ENCODE measurements at regions not wholly inside any gene's neighbourhood (a gene's known extent, or its start where the extent isn't known, plus 50 kb on each side); places are given as distances from the start of the nearest gene placed in this dataset.

GRCh38 chr5:67978171-67978570 is 237.4 kb upstream of the PIK3R1 start:
- DNase-seq, result peak in 2 of 4 experiments; percentile 21 to 32

GRCh38 chr5:67976891-67977601 is 238.5 kb upstream of the PIK3R1 start:
- DNase-seq, result peak; percentile 20 to 81 (median 48)

- peak in 1 of 4 experiments; percentile 12 for DNase-seq
Measured at GRCh38 chr5:67976181-67976580, 239.4 kb upstream of the PIK3R1 start.

- DNase-seq, result no peak
Measured at GRCh38 chr5:67974471-67974870, 241.1 kb upstream of the PIK3R1 start.

GRCh38 chr5:67974054-67974453 is 241.5 kb upstream of the PIK3R1 start:
- no peak for DNase-seq

- DNase-seq, result peak; percentile 42 to 74 (median 54)
Measured at GRCh38 chr5:67971971-67972821, 243.4 kb upstream of the PIK3R1 start.

GRCh38 chr5:67971223-67971830 is 244.2 kb upstream of the PIK3R1 start:
- DNase-seq, result peak; percentile 39 to 80 (median 59)

GRCh38 chr5:67969631-67970030 is 245.9 kb upstream of the PIK3R1 start:
- DNase-seq, result no peak

- DNase-seq, result no peak
Measured at GRCh38 chr5:67969176-67969575, 246.4 kb upstream of the PIK3R1 start.

GRCh38 chr5:67966712-67967111 is 248.8 kb upstream of the PIK3R1 start:
- DNase-seq, result no peak

- DNase-seq, result no peak
Measured at GRCh38 chr5:67964619-67965018, 250.9 kb upstream of the PIK3R1 start.

- DNase-seq, result no peak
Measured at GRCh38 chr5:67963789-67964519, 251.6 kb upstream of the PIK3R1 start.

- DNase-seq, result no peak
Measured at GRCh38 chr5:67960939-67961338, 254.6 kb upstream of the PIK3R1 start.

- DNase-seq, result peak in 3 of 4 experiments; percentile 35 to 44 (median 35)
Measured at GRCh38 chr5:67957374-67957773, 258.2 kb upstream of the PIK3R1 start.

GRCh38 chr5:67954351-67954750 is 261.2 kb upstream of the PIK3R1 start:
- no peak for DNase-seq

GRCh38 chr5:67942421-67942820 is 273.1 kb upstream of the PIK3R1 start:
- DNase-seq, result no peak

- no peak for DNase-seq
Measured at GRCh38 chr5:67941614-67942401, 273.7 kb upstream of the PIK3R1 start.

- peak; percentile 52 to 83 (median 68) for DNase-seq
Measured at GRCh38 chr5:67935908-67936566, 279.5 kb upstream of the PIK3R1 start.

GRCh38 chr5:67934976-67935375 is 280.6 kb upstream of the PIK3R1 start:
- DNase-seq, result no peak

- no peak for DNase-seq
Measured at GRCh38 chr5:67925511-67925910, 290.0 kb upstream of the PIK3R1 start.

GRCh38 chr5:67921004-67921601 is 294.5 kb upstream of the PIK3R1 start:
- no peak for DNase-seq

Data from suppressor macrophage (primary cell).